NB4 (cell line): ENCODE measurements at regions not wholly inside any gene's neighbourhood (a gene's known extent, or its start where the extent isn't known, plus 50 kb on each side); places are given as distances from the start of the nearest gene placed in this dataset.

Experiments
- POLR2A ChIP-seq: IDR thresholded peaks from 2 replicates; pipeline ENCODE4 v1.6.1; 2011; ENCODE audit warnings: mild to moderate bottlenecking; ENCODE audit not compliant: insufficient read length; ENCODE audit errors: extremely low read depth
- TF ChIP-seq, protein P1 (sequence below): IDR thresholded peaks from one replicate; pipeline ENCODE4 v1.5.1; 2012; ENCODE audit warnings: low read depth, low read length
- TF ChIP-seq, protein P2 (sequence below): IDR thresholded peaks from 2 replicates; pipeline ENCODE4 v1.6.1; 2011; ENCODE audit warnings: low read depth, low read length

DNA sequence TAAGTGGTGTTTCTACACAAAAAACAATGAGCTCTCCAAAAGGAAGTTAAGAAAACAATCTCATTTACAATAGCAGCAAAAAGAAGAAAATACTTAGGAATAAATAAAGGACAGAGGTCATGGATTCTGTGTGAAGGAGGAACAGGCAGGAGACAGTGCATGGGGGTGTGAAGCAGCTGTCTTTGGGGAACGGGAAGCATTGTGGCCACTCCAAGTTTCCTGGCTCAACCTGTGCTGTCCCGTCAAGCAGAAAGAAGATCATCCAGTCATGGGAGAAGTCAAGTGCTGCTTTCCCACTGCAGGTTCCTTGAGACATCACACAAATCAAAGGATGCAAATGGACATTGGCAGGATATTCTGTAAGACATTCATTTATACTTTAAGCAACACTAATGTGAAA lies 66.1 kb upstream of the MAML3 start:
- no peak for TF ChIP-seq POLR2A
- TF ChIP-seq, protein P1, sequence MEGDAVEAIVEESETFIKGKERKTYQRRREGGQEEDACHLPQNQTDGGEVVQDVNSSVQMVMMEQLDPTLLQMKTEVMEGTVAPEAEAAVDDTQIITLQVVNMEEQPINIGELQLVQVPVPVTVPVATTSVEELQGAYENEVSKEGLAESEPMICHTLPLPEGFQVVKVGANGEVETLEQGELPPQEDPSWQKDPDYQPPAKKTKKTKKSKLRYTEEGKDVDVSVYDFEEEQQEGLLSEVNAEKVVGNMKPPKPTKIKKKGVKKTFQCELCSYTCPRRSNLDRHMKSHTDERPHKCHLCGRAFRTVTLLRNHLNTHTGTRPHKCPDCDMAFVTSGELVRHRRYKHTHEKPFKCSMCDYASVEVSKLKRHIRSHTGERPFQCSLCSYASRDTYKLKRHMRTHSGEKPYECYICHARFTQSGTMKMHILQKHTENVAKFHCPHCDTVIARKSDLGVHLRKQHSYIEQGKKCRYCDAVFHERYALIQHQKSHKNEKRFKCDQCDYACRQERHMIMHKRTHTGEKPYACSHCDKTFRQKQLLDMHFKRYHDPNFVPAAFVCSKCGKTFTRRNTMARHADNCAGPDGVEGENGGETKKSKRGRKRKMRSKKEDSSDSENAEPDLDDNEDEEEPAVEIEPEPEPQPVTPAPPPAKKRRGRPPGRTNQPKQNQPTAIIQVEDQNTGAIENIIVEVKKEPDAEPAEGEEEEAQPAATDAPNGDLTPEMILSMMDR = no peak
- TF ChIP-seq, protein P2, sequence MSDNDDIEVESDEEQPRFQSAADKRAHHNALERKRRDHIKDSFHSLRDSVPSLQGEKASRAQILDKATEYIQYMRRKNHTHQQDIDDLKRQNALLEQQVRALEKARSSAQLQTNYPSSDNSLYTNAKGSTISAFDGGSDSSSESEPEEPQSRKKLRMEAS = no peak
